ENCODE measurements at regions not wholly inside any gene's neighbourhood (a gene's known extent, or its start where the extent isn't known, plus 50 kb on each side); places are given as distances from the start of the nearest gene placed in this dataset.

GRCh38 chr3:181050738-181051137 is 61.2 kb upstream of the DNAJC19 start:
- TF ChIP-seq CTCF (IDR thresholded peaks at IDR 0.05; ENCODE audit: low read depth, low read length) (no peak), EZH2phosphoT487 (IDR thresholded peaks at IDR 0.05; ENCODE audit: low read depth) (no peak)

All from OCI-LY3 (cell line).